ENCODE measurements at regions not wholly inside any gene's neighbourhood (a gene's known extent, or its start where the extent isn't known, plus 50 kb on each side); places are given as distances from the start of the nearest gene placed in this dataset.

DNA sequence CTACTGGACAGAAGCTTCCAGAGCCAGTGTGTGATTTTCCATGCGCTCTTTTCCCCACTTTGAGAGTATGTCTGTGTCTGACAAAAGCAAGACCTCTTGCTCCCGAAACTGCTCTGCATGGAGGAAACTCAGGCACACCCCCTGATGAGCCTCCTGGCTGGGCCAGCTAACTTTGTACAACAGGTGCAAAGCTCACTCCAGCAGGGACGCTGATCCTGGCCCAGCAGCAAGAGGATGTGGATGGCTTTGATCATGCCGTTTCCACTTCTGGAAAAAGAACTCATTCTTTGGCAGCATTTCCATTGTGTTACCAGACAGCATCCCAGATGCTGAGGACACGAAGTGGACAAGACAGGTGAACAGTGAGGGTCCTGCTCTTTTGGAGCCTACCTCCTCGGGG lies 103.1 kb downstream of the TLR5 start:
- TF ChIP-seq, protein P1, sequence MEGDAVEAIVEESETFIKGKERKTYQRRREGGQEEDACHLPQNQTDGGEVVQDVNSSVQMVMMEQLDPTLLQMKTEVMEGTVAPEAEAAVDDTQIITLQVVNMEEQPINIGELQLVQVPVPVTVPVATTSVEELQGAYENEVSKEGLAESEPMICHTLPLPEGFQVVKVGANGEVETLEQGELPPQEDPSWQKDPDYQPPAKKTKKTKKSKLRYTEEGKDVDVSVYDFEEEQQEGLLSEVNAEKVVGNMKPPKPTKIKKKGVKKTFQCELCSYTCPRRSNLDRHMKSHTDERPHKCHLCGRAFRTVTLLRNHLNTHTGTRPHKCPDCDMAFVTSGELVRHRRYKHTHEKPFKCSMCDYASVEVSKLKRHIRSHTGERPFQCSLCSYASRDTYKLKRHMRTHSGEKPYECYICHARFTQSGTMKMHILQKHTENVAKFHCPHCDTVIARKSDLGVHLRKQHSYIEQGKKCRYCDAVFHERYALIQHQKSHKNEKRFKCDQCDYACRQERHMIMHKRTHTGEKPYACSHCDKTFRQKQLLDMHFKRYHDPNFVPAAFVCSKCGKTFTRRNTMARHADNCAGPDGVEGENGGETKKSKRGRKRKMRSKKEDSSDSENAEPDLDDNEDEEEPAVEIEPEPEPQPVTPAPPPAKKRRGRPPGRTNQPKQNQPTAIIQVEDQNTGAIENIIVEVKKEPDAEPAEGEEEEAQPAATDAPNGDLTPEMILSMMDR (conservative IDR thresholded peaks at IDR 0.05), result no peak
- no peak for TF ChIP-seq ZFX (IDR thresholded peaks at IDR 0.05)
